HG03460 (cell line): ENCODE measurements at regions not wholly inside any gene's neighbourhood (a gene's known extent, or its start where the extent isn't known, plus 50 kb on each side); places are given as distances from the start of the nearest gene placed in this dataset.

ENCODE experiments used
- ATAC-seq: cut with Tn5 transposase; IDR thresholded peaks from one replicate; pipeline ENCODE4 v1.9.1; 2021; ENCODE audit not compliant: unreplicated experiment

DNA sequence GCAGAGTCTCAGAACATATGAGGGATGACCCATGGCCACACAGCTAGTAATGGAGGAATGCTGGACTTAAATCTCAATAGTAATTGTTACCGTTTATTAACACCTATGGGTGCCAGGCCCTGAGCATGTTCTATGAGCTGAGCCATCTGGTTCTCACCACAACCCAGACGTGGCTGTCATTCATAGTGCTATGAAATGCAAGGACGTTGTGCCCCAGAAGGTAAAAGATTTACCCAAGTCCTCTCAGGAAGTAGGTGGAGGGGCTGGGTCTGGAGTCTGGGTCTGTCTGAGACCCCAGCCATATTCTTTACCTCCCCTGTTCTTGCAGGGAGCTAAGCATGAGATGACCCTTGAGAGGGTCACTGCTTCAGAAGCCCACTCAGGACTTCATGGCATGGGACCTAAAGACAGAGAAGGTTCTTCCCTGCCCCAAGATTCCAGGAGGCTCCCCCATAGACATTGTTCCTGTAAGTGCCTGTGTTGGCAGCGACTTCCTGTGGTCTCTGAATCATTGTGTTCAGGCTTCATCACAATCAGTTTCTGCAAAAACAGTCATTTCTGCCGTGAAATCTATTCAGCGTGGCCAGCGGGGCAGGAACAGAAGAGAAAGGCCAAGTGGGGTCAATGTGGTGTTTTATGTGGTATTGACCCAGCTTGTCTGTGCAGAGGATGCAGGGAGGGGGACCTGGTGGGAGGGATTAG is 475.4 kb downstream of the PTPRU start:
- peak; percentile 61 for ATAC-seq

- ATAC-seq, result no peak
These were observed 473.5 kb downstream of the PTPRU start for GRCh38 chr1:29709704-29710280.

DNA sequence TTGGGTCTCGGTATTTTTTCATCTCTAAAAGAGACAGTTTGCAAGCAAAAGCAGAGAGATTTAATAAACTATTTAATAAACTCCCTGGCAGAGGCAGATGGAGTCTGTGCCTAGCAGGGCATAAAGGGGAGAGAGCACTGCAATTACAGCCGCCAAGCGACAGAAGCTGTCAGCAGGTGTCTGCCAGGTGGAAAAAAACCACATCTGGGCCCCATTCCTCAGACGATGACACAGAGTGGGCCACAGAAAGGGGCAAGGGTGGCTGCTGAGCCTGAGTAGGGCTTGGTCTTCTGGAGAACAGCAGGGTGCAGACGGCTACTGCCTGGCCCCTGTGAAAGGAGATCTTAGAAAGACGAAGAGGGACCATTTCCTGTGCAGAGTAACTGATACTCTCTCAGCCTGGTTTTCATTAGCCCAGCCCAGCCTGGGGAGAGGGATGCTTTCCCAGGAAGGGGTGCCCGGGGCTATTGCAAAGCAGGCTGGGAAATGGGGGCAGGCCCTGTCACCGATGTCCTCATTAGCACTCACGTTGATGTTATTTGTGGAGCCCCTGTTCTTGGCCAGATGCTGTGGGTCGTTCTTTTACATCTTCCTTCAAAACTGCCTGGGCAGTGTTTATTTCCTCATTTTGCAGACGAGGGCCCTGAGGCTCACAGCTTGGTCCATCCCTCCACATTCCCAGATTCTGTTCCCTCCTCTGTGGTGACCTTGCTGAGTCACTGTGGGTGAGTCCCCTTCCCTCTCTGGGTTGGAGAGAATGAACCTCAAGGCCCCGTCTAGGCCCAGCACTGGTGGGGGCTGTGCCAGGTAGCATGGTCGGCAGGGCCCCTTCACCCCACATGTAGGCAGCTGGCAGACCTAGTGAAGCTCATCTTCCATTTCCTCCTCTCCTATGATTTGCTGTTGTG is 472.7 kb downstream of the PTPRU start:
- no peak for ATAC-seq

GRCh38 chr1:29708381-29708780 is 472.1 kb downstream of the PTPRU start:
- no peak for ATAC-seq

GRCh38 chr1:29707796-29708195 is 471.5 kb downstream of the PTPRU start:
- ATAC-seq, result no peak

DNA sequence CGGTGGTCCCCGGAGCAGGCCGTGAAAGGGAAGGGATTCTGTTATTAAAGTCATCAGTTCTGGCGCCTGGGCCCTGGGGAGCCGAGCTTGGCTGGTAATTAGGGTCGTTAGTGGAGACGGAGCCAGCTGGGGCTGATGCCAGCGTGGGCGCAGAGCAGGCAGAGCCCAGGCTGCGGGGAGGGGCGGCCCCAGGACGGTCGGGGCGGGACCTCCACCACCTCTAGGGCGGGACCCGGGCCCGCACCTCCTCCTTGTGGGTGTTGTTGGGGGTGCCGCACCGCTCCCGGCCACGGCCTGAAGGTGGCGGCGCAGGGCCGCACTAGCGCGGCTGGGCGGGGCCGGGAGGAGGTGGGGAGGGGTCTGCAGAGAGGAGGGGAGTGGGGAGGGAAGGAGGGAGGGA is 470.6 kb downstream of the PTPRU start:
- no peak for ATAC-seq

- ATAC-seq, result no peak
These were observed 468.1 kb downstream of the PTPRU start for GRCh38 chr1:29704430-29704829.

DNA sequence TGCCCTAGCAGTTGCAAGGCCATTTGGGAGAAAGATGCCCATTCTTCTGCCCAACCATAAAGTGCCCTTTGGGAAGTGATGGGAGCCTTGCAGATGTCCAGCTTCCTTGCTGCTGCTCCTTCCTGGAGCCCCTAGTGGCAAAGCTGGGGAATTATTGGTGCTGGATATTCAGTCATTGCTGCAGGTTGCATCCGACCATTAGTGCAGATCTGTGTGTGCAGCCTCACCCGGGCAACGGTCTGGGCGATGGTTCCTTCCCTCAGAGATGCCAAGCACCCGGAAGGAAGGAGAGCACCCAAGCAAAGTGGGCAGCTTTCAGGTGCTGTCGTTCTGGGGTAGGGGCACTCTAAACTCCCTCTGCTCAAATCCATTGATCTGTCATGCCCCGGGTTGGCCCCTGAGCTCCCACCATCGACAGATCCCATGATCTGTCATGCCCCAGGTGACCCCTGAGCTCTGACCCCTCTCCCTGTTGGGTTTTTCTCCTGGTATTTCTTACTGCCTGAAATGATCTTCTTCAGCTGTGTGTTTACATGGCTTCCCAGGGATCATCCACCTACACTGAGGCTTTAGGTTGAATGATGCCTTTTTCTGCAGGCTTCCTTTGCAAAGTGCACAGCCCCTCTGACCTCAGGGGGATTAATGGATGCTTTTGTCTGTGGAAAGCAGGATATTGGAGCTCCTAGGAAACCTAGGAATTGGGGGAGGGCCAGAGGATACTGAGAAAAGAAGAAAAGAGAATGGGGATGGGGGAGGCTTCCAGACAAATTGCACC is 467.5 kb downstream of the PTPRU start:
- no peak for ATAC-seq

- ATAC-seq, result no peak
These were observed 464.2 kb downstream of the PTPRU start for GRCh38 chr1:29700491-29700890.

DNA sequence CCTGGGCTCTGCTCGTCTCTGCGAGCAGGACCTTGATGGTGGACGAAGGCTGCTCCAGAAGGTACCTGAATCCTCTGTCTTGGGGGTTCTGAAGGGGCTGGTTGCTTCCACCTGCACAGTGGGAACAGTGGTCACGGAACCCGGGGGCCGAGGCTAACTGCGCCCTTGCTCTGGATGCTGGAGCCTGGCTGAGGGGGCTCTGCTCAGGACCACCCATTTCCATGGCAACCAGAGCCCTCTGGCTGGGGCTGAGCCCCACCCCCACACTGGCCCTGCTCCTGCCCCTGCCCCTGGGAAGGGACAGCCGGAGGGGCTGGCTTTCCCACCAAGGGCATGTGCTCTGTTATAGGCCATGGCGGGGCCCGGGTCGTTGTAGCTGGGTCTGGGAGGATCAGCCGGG is 462.3 kb downstream of the PTPRU start:
- ATAC-seq, result no peak

GRCh38 chr1:29698033-29698432 is 461.7 kb downstream of the PTPRU start:
- no peak for ATAC-seq

DNA sequence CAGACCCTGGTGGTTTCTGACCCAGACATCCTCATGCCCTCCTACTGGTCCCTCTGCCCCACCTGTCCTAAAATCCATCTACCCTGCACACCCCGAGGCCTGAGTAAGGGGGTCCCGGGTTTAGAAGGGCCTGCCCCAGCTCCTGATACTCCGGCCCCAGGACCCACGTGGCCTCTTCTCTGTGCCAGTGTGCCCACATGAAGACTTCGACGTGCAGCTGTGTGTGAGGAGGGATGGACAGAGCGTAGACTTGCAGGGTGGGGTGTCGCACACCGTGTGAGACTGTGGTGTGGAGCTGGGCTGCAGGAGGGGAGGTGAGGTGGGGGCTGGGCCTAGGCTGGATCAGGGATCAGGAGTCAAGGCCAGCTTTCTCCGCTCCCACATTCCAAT is 461.1 kb downstream of the PTPRU start:
- no peak for ATAC-seq

DNA sequence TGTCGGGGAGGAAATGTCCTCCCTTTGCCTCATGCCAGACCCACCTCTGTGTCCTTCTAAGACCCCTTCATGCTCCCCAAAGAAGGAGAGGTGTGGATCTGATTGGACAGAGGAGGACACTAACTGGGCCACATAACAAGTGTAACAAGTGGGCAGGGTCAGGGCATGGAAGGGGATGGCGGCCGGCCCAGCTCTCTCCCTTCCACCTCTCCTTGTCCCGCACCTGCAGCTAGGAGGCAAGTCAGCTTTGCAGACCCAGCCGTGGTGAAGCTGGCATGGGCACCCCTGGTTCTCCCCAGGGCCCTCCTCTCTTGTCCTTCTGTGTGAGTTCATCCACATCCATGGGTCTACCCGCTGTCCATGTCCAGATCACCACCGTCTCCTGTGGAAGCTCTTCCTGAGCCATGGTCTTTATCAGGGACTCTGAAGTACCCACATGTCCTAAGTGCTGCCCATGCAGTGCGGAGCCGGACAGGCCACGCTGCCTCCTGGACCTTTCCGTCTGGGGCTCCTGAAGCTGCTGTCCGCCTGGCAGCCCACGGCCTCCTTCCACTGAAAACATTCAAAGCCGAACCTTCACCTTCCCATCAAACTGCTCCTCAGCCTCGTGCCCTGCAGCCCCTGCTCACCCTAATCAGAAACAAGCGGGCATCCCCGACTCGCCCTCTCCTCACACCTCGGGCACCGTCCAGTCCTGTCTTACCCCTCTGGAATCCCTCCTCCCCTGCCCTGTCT is 460.5 kb downstream of the PTPRU start:
- ATAC-seq, result no peak

DNA sequence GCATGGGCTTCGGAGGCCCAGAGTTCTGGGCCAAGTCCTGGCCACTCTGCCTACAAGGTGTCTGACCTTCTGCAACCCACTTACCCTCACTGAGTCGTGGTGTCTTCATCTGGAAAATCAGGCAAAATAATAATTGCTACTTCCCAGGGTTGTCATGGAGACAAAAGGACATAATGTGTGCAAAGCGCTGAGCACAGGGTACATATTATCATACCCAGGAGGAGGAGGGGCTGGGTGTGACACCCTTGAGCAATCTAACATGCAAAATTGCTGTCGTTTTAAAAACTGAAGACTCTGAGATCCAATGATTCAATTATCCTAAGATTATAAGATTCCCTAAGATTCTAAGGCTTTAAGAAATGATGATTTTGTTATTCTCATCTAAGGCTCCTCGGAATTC is 459.5 kb downstream of the PTPRU start:
- ATAC-seq, result no peak

- ATAC-seq, result no peak
These were observed 458.7 kb downstream of the PTPRU start for GRCh38 chr1:29695036-29695435.

DNA sequence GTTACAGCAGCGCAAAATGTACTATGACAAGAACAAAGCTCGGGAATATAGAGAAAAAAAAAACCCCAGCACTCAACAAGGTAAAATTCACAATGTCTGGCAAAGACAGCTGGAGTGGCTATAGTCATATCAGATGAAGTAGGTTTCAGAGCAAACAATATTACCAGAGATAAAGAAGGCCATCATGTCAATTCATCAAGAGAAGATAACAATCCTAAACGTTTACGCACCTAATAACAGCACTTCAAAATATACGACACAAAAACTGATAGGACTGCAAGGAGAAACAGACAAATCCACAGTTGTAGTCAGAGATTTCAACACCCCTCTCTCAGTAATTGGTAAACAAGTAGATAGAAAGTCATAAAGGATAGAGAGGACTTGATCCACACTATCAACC is 455.2 kb downstream of the PTPRU start:
- no peak for ATAC-seq

DNA sequence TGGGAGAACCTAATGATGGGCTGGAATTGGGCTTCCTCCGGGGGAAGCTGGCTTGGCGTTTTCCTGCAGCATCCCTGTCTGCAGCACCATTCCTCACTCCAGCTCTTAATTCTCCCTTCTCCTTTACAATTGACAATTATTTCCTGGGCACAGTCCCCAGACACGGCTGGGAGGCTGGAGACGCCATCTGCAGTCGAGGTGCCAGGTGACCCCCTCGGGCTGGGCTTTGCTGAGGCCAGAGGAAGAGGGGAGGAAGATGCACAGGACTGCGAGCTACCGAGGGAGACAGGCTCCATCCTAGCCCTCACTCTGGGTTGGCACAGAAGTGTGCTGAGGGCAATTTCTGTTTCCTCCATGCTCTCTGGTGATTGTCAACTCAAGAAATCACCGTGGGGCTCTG is 453.8 kb downstream of the PTPRU start:
- ATAC-seq, result no peak

DNA sequence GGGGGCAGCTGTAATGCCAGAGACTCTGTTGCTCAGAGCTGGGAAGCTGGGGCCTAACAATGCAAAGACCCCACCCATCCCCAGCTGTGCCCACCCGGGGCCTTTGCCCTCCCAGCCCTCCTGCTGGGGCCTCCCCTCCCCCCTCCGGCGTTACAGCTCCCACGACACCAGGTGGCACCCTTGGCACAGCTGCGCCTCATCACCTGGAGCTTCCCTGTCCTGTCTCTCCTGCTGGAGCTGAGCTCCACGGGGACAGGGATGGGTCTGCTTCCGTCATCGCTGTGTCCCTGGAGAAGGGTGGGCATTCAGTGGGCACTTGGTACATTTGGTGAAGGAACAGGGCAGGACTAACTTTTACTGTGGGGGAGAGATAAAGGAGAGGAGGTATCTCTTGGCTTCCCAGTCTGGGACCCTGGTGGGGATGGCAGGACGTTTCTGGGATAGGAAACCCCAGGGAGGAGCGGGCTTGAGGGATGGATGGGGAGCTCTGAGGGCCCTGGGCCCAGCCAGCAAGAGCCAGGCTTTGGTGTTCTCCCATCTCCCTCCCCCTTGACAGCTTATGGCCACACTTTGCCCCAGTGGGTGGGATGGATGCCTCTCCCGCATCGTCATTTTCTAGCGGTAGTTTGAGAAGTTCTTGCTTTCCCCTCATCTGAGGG is 453.2 kb downstream of the PTPRU start:
- no peak for ATAC-seq

DNA sequence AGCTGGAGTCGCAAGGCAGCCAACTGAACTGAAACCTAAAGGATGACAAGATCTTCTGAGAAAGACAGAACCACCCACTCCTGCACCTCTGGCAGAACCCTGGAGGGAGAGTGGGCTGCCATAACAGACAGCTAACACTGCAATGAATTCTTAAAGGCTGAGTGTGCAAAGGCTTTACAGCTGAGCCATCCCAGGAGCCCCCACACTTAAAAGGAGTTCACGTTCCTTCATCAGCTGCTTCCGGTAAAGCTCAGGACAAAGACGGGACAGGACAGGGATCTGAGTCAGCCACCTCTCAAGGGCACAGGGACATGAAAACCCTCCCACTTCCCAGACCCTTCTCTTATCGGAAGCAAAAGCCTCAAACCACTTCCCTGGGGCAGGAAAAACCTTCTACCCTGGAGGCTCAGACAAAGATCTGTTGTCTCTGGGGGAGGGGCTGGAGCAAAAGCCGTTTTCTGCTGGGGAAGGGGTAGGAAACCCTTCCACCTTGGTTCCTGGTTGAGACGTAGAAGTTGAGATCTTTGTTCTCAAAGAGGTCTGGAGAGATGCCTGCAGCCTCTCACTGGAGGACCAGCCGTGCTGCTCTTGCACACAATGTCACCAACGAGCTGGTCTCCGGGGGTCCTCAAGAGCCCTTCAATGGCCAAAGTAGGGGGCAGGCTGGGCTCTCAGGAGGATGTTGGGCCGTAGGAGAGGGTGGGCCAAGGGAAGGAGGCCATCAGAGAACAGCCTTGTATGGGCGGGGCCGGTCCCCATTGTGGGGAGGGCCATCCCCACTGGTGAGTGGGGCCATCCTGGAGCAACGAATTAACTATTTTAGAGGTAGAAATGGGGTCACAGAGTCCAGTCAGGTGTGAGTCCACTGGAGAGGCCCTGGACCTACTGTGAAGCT is 452.4 kb downstream of the PTPRU start:
- no peak for ATAC-seq
